ENCODE measurements at regions not wholly inside any gene's neighbourhood (a gene's known extent, or its start where the extent isn't known, plus 50 kb on each side); places are given as distances from the start of the nearest gene placed in this dataset.
A peak's percentile ranks its signal among the peaks of the same experiment; 100 is the strongest.

GRCh38 chr4:30314001-30314400, 406.2 kb upstream of the PCDH7 start:
- no peak for DNase-seq (ENCODE audit: low read depth)

GRCh38 chr4:30330894-30331652, 389.1 kb upstream of the PCDH7 start:
- DNase-seq (ENCODE audit: low read depth), result no peak

GRCh38 chr4:30341731-30342130, 378.4 kb upstream of the PCDH7 start:
- DNase-seq (ENCODE audit: low read depth), result no peak

GRCh38 chr4:30350288-30350687, 369.9 kb upstream of the PCDH7 start:
- DNase-seq (ENCODE audit: low read depth), result no peak

GRCh38 chr4:30354605-30355004, 365.6 kb upstream of the PCDH7 start:
- DNase-seq (ENCODE audit: low read depth), result no peak

GRCh38 chr4:30362436-30362835, 357.7 kb upstream of the PCDH7 start:
- no peak for DNase-seq (ENCODE audit: low read depth)

- no peak for DNase-seq (ENCODE audit: low read depth)
Measured at GRCh38 chr4:30370105-30370504, 350.1 kb upstream of the PCDH7 start.

GRCh38 chr4:30380404-30380998, 339.7 kb upstream of the PCDH7 start:
- DNase-seq (ENCODE audit: low read depth), result peak; percentile 1

- DNase-seq (ENCODE audit: low read depth), result no peak
Measured at GRCh38 chr4:30385650-30386049, 334.5 kb upstream of the PCDH7 start.

GRCh38 chr4:30386266-30386895, 333.8 kb upstream of the PCDH7 start:
- no peak for DNase-seq (ENCODE audit: low read depth)

- DNase-seq (ENCODE audit: low read depth), result no peak
Measured at GRCh38 chr4:30395902-30396301, 324.3 kb upstream of the PCDH7 start.

GRCh38 chr4:30396772-30397475, 323.2 kb upstream of the PCDH7 start:
- DNase-seq (ENCODE audit: low read depth), result no peak

GRCh38 chr4:30399476-30399875, 320.7 kb upstream of the PCDH7 start:
- DNase-seq (ENCODE audit: low read depth), result no peak

- no peak for DNase-seq (ENCODE audit: low read depth)
Measured at GRCh38 chr4:30402276-30402675, 317.9 kb upstream of the PCDH7 start.

- DNase-seq (ENCODE audit: low read depth), result no peak
Measured at GRCh38 chr4:30413915-30414314, 306.3 kb upstream of the PCDH7 start.

GRCh38 chr4:30416547-30416946, 303.6 kb upstream of the PCDH7 start:
- no peak for DNase-seq (ENCODE audit: low read depth)

GRCh38 chr4:30427932-30428331, 292.2 kb upstream of the PCDH7 start:
- DNase-seq (ENCODE audit: low read depth), result no peak

GRCh38 chr4:30429813-30430761, 290.1 kb upstream of the PCDH7 start:
- no peak for DNase-seq (ENCODE audit: low read depth)

- no peak for DNase-seq (ENCODE audit: low read depth)
Measured at GRCh38 chr4:30434656-30435055, 285.5 kb upstream of the PCDH7 start.

- no peak for DNase-seq (ENCODE audit: low read depth)
Measured at GRCh38 chr4:30436394-30436793, 283.8 kb upstream of the PCDH7 start.

- no peak for DNase-seq (ENCODE audit: low read depth)
Measured at GRCh38 chr4:30437316-30437715, 282.9 kb upstream of the PCDH7 start.

- DNase-seq (ENCODE audit: low read depth), result no peak
Measured at GRCh38 chr4:30443289-30443688, 276.9 kb upstream of the PCDH7 start.

Measured in activated T-cell treated with anti-CD3 and anti-CD28 coated beads for 48 hours (primary cell).